ENCODE measurements at regions not wholly inside any gene's neighbourhood (a gene's known extent, or its start where the extent isn't known, plus 50 kb on each side); places are given as distances from the start of the nearest gene placed in this dataset.
"Not testable (repeated sequence)": the region's sequence is repeated elsewhere in the genome, so short reads cannot be mapped to it uniquely, and the experiment has no call there.

- H2BK5ac ChIP-seq (ENCODE audit: low read length); H4K5ac ChIP-seq (ENCODE audit: low read length); H3K4me2 ChIP-seq (ENCODE audit: low read length); H3K27me3 ChIP-seq (ENCODE audit: insufficient read depth, low read length, poor library complexity); H3K9ac ChIP-seq (ENCODE audit: low read length); H3K56ac ChIP-seq (ENCODE audit: low read length); H3K27ac ChIP-seq (ENCODE audit: low read depth, low read length); H4K8ac ChIP-seq (ENCODE audit: low read depth, low read length); H3K4me1 ChIP-seq (ENCODE audit: control insufficient read depth, low read depth, low read length); DNase-seq; H2BK15ac ChIP-seq (replicated peaks; ENCODE audit: low read depth); H3K23ac ChIP-seq (ENCODE audit: low read length); H3K79me1 ChIP-seq (ENCODE audit: low read length); H2BK120ac ChIP-seq (ENCODE audit: low read depth, low read length); H2AK5ac ChIP-seq (ENCODE audit: low read length); H3K18ac ChIP-seq (ENCODE audit: low read length); H3K4ac ChIP-seq (ENCODE audit: low read depth, low read length); H3K4me3 ChIP-seq (ENCODE audit: low read length); H3K36me3 ChIP-seq (ENCODE audit: control insufficient read depth, insufficient read depth, low read length); H3K79me2 ChIP-seq (ENCODE audit: control insufficient read depth, insufficient read depth, low read length): not testable (repeated sequence)
- no CpG with 5 or more reads among the region's 1 CpG for WGBS (ENCODE audit: extremely low coverage, insufficient coverage, low lambda C conversion rate)
These were observed 119.3 kb upstream of the ALG10B start for GRCh38 chr12:38197286-38197685.

GRCh38 chr12:38201461-38202276 is 114.9 kb upstream of the ALG10B start:
- H3K18ac ChIP-seq (ENCODE audit: low read length) = no peak overlapping the region
- no peak for DNase-seq
- no peak overlapping the region for H2BK120ac ChIP-seq (ENCODE audit: low read depth, low read length)
- no peaks in the 10 kb centered on the region for H3K79me2 ChIP-seq (ENCODE audit: control insufficient read depth, insufficient read depth, low read length)
- no CpG with 5 or more reads among the region's 41 CpGs for WGBS (ENCODE audit: extremely low coverage, insufficient coverage, low lambda C conversion rate)
- H3K27me3 ChIP-seq (ENCODE audit: insufficient read depth, low read length, poor library complexity) = no peaks in the 10 kb centered on the region
- H2BK15ac ChIP-seq (replicated peaks; ENCODE audit: low read depth) = no peak overlapping the region
- no peak overlapping the region for H3K4me3 ChIP-seq (ENCODE audit: low read length)
- H3K36me3 ChIP-seq (ENCODE audit: control insufficient read depth, insufficient read depth, low read length) = no peaks in the 10 kb centered on the region
- H3K56ac ChIP-seq (ENCODE audit: low read length) = no peak overlapping the region
- no peak overlapping the region for H3K4me2 ChIP-seq (ENCODE audit: low read length)
- no peak overlapping the region for H4K8ac ChIP-seq (ENCODE audit: low read depth, low read length)
- H3K4me1 ChIP-seq (ENCODE audit: control insufficient read depth, low read depth, low read length) = no peaks in the 10 kb centered on the region
- H2BK5ac ChIP-seq (ENCODE audit: low read length) = no peak overlapping the region
- no peak overlapping the region for H2AK5ac ChIP-seq (ENCODE audit: low read length)
- H4K5ac ChIP-seq (ENCODE audit: low read length) = no peak overlapping the region
- H3K9ac ChIP-seq (ENCODE audit: low read length) = no peak overlapping the region
- no peak overlapping the region for H3K4ac ChIP-seq (ENCODE audit: low read depth, low read length)
- H3K23ac ChIP-seq (ENCODE audit: low read length) = no peak overlapping the region
- no peak overlapping the region for H3K27ac ChIP-seq (ENCODE audit: low read depth, low read length)
- no peaks in the 10 kb centered on the region for H3K79me1 ChIP-seq (ENCODE audit: low read length)

GRCh38 chr12:38204831-38205230 is 111.7 kb upstream of the ALG10B start:
- H2BK120ac ChIP-seq (ENCODE audit: low read depth, low read length) = no peak overlapping the region
- no peaks in the 10 kb centered on the region for H3K36me3 ChIP-seq (ENCODE audit: control insufficient read depth, insufficient read depth, low read length)
- H3K56ac ChIP-seq (ENCODE audit: low read length) = no peak overlapping the region
- no peaks in the 10 kb centered on the region for H3K4me1 ChIP-seq (ENCODE audit: control insufficient read depth, low read depth, low read length)
- H2AK5ac ChIP-seq (ENCODE audit: low read length) = no peak overlapping the region
- H3K79me2 ChIP-seq (ENCODE audit: control insufficient read depth, insufficient read depth, low read length) = no peaks in the 10 kb centered on the region
- no peak overlapping the region for H3K23ac ChIP-seq (ENCODE audit: low read length)
- no peak overlapping the region for H3K4me3 ChIP-seq (ENCODE audit: low read length)
- H3K4me2 ChIP-seq (ENCODE audit: low read length) = no peak overlapping the region
- no peaks in the 10 kb centered on the region for H3K27me3 ChIP-seq (ENCODE audit: insufficient read depth, low read length, poor library complexity)
- H3K79me1 ChIP-seq (ENCODE audit: low read length) = no peaks in the 10 kb centered on the region
- no peak overlapping the region for H4K8ac ChIP-seq (ENCODE audit: low read depth, low read length)
- WGBS (ENCODE audit: extremely low coverage, insufficient coverage, low lambda C conversion rate) = no CpG with 5 or more reads among the region's 1 CpG
- no peak overlapping the region for H3K18ac ChIP-seq (ENCODE audit: low read length)
- H3K27ac ChIP-seq (ENCODE audit: low read depth, low read length) = no peak overlapping the region
- H3K9ac ChIP-seq (ENCODE audit: low read length) = no peak overlapping the region
- no peak overlapping the region for H4K5ac ChIP-seq (ENCODE audit: low read length)
- H2BK5ac ChIP-seq (ENCODE audit: low read length) = no peak overlapping the region
- no peak overlapping the region for H3K4ac ChIP-seq (ENCODE audit: low read depth, low read length)
- DNase-seq = no peak
- H2BK15ac ChIP-seq (replicated peaks; ENCODE audit: low read depth) = no peak overlapping the region

- H3K4me3 ChIP-seq (ENCODE audit: low read length) = no peak overlapping the region
- no peaks in the 10 kb centered on the region for H3K36me3 ChIP-seq (ENCODE audit: control insufficient read depth, insufficient read depth, low read length)
- H3K27ac ChIP-seq (ENCODE audit: low read depth, low read length) = no peak overlapping the region
- H4K8ac ChIP-seq (ENCODE audit: low read depth, low read length) = no peak overlapping the region
- H3K27me3 ChIP-seq (ENCODE audit: insufficient read depth, low read length, poor library complexity) = no peaks in the 10 kb centered on the region
- DNase-seq = no peak
- H2BK15ac ChIP-seq (replicated peaks; ENCODE audit: low read depth) = no peak overlapping the region
- no peak overlapping the region for H2BK120ac ChIP-seq (ENCODE audit: low read depth, low read length)
- no peak overlapping the region for H3K23ac ChIP-seq (ENCODE audit: low read length)
- H3K18ac ChIP-seq (ENCODE audit: low read length) = no peak overlapping the region
- WGBS (ENCODE audit: extremely low coverage, insufficient coverage, low lambda C conversion rate) = no CpG with 5 or more reads among the region's 5 CpGs
- H3K4ac ChIP-seq (ENCODE audit: low read depth, low read length) = no peak overlapping the region
- H3K4me2 ChIP-seq (ENCODE audit: low read length) = no peak overlapping the region
- H3K79me1 ChIP-seq (ENCODE audit: low read length) = no peaks in the 10 kb centered on the region
- no peak overlapping the region for H3K56ac ChIP-seq (ENCODE audit: low read length)
- no peak overlapping the region for H2AK5ac ChIP-seq (ENCODE audit: low read length)
- no peaks in the 10 kb centered on the region for H3K4me1 ChIP-seq (ENCODE audit: control insufficient read depth, low read depth, low read length)
- no peak overlapping the region for H4K5ac ChIP-seq (ENCODE audit: low read length)
- no peak overlapping the region for H2BK5ac ChIP-seq (ENCODE audit: low read length)
- H3K9ac ChIP-seq (ENCODE audit: low read length) = no peak overlapping the region
- no peaks in the 10 kb centered on the region for H3K79me2 ChIP-seq (ENCODE audit: control insufficient read depth, insufficient read depth, low read length)
These were observed 94.6 kb upstream of the ALG10B start for GRCh38 chr12:38222011-38222410.

GRCh38 chr12:38238328-38238727 is 78.2 kb upstream of the ALG10B start:
- H3K36me3 ChIP-seq (ENCODE audit: control insufficient read depth, insufficient read depth, low read length); H3K4me1 ChIP-seq (ENCODE audit: control insufficient read depth, low read depth, low read length); H2BK15ac ChIP-seq (replicated peaks; ENCODE audit: low read depth); H3K23ac ChIP-seq (ENCODE audit: low read length); H4K8ac ChIP-seq (ENCODE audit: low read depth, low read length); H3K27me3 ChIP-seq (ENCODE audit: insufficient read depth, low read length, poor library complexity); H2BK120ac ChIP-seq (ENCODE audit: low read depth, low read length); H4K5ac ChIP-seq (ENCODE audit: low read length); H3K79me2 ChIP-seq (ENCODE audit: control insufficient read depth, insufficient read depth, low read length); H3K79me1 ChIP-seq (ENCODE audit: low read length); H3K4ac ChIP-seq (ENCODE audit: low read depth, low read length); H3K27ac ChIP-seq (ENCODE audit: low read depth, low read length); H3K56ac ChIP-seq (ENCODE audit: low read length); H3K4me2 ChIP-seq (ENCODE audit: low read length); H3K4me3 ChIP-seq (ENCODE audit: low read length); DNase-seq; H2AK5ac ChIP-seq (ENCODE audit: low read length); H3K9ac ChIP-seq (ENCODE audit: low read length); H3K18ac ChIP-seq (ENCODE audit: low read length); H2BK5ac ChIP-seq (ENCODE audit: low read length): not testable (repeated sequence)

- H2BK120ac ChIP-seq (ENCODE audit: low read depth, low read length) = no peak overlapping the region
- H3K27ac ChIP-seq (ENCODE audit: low read depth, low read length) = no peak overlapping the region
- no peak overlapping the region for H4K8ac ChIP-seq (ENCODE audit: low read depth, low read length)
- no peaks in the 10 kb centered on the region for H3K4me1 ChIP-seq (ENCODE audit: control insufficient read depth, low read depth, low read length)
- no peak overlapping the region for H2BK5ac ChIP-seq (ENCODE audit: low read length)
- H3K18ac ChIP-seq (ENCODE audit: low read length) = no peak overlapping the region
- no peak overlapping the region for H3K56ac ChIP-seq (ENCODE audit: low read length)
- DNase-seq = no peak
- no peak overlapping the region for H4K5ac ChIP-seq (ENCODE audit: low read length)
- no peak overlapping the region for H3K4ac ChIP-seq (ENCODE audit: low read depth, low read length)
- H3K36me3 ChIP-seq (ENCODE audit: control insufficient read depth, insufficient read depth, low read length) = no peaks in the 10 kb centered on the region
- no peaks in the 10 kb centered on the region for H3K27me3 ChIP-seq (ENCODE audit: insufficient read depth, low read length, poor library complexity)
- no peak overlapping the region for H3K9ac ChIP-seq (ENCODE audit: low read length)
- H2AK5ac ChIP-seq (ENCODE audit: low read length) = no peak overlapping the region
- no peak overlapping the region for H3K23ac ChIP-seq (ENCODE audit: low read length)
- H3K79me2 ChIP-seq (ENCODE audit: control insufficient read depth, insufficient read depth, low read length) = no peaks in the 10 kb centered on the region
- H2BK15ac ChIP-seq (replicated peaks; ENCODE audit: low read depth) = no peak overlapping the region
- no peaks in the 10 kb centered on the region for H3K79me1 ChIP-seq (ENCODE audit: low read length)
- H3K4me2 ChIP-seq (ENCODE audit: low read length) = no peak overlapping the region
- H3K4me3 ChIP-seq (ENCODE audit: low read length) = no peak overlapping the region
These were observed 62.8 kb upstream of the ALG10B start for GRCh38 chr12:38253778-38254177.

Data from mesendoderm (in vitro differentiated cells).